ENCODE measurements at regions not wholly inside any gene's neighbourhood (a gene's known extent, or its start where the extent isn't known, plus 50 kb on each side); places are given as distances from the start of the nearest gene placed in this dataset.

DNA sequence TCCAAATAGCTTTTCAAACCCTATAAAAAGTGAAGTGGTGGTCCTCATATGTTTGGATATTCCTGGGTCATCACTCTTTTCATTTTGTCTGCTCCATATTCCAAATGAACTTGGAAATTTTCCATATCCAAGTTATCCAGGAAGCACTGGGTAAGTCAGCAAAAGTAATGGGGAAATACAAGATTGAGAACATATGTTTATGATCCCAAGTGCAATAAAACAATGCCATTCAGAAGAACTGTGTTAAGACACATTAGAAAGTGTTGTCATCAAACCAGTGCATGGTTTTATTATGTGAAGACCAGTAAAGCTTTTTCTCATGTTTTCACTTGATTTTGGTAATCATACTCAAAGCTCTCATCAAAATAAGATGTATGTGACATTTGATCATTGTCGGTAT is 363.4 kb downstream of the RPRM start:
- no peak overlapping the region for H2AFZ ChIP-seq (ENCODE audit: insufficient read depth, low read depth, low read length, poor library complexity, severe bottlenecking)
- no peaks in the 10 kb centered on the region for H3K27me3 ChIP-seq (replicated peaks in 1 of 4; ENCODE audit: control extremely low read depth in 1 of 4, control insufficient read depth in 3 of 4, insufficient read depth in 4 of 4, low read length in 3 of 4)
- Mint-ChIP-seq H3K9me3 (ENCODE audit: insufficient read depth) (peaks cover 2% of the 10 kb centered on the region), H3K27me3 (no peaks in the 10 kb centered on the region), H3K27ac (no peak overlapping the region), H3K4me1 (no peaks in the 10 kb centered on the region), H3K4me3 (no peak overlapping the region)
- ChIA-PET CTCF (no interaction called here), POLR2A (no interaction called here)
- no peak for ATAC-seq (ENCODE audit: low read depth)
- H3K9me3 ChIP-seq (ENCODE audit: control extremely low read depth in 1 of 3, control insufficient read depth in 2 of 3, insufficient read depth in 1 of 3, low read length in 2 of 3): no peaks in the 10 kb centered on the region
- no peaks in the 10 kb centered on the region for H3K36me3 ChIP-seq (replicated peaks in 1 of 2; ENCODE audit: control extremely low read depth in 1 of 2, control insufficient read depth in 1 of 2, extremely low read depth in 1 of 2, insufficient read depth in 2 of 2, low read length in 1 of 2)
- no peak overlapping the region for H3K4me2 ChIP-seq (replicated peaks; ENCODE audit: low read depth, low read length, poor library complexity, severe bottlenecking)
- no peak overlapping the region for H3K4me3 ChIP-seq (ENCODE audit: control extremely low read depth in 1 of 5, extremely low read depth in 1 of 5, insufficient read depth in 1 of 5, low read depth in 2 of 5, low read length in 4 of 5)
- no peaks in the 10 kb centered on the region for H4K20me1 ChIP-seq (ENCODE audit: control insufficient read depth, insufficient read depth, low read length, poor library complexity, severe bottlenecking)
- WGBS (ENCODE audit: insufficient coverage): no CpG with 5 or more reads among the region's 1 CpG
- TF ChIP-seq EZH2 (IDR thresholded peaks at IDR 0.05; ENCODE audit: borderline replicate concordance, insufficient read depth, low read depth, low read length, poor library complexity, severe bottlenecking): no peak
- TF ChIP-seq, protein P1, sequence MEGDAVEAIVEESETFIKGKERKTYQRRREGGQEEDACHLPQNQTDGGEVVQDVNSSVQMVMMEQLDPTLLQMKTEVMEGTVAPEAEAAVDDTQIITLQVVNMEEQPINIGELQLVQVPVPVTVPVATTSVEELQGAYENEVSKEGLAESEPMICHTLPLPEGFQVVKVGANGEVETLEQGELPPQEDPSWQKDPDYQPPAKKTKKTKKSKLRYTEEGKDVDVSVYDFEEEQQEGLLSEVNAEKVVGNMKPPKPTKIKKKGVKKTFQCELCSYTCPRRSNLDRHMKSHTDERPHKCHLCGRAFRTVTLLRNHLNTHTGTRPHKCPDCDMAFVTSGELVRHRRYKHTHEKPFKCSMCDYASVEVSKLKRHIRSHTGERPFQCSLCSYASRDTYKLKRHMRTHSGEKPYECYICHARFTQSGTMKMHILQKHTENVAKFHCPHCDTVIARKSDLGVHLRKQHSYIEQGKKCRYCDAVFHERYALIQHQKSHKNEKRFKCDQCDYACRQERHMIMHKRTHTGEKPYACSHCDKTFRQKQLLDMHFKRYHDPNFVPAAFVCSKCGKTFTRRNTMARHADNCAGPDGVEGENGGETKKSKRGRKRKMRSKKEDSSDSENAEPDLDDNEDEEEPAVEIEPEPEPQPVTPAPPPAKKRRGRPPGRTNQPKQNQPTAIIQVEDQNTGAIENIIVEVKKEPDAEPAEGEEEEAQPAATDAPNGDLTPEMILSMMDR (IDR thresholded peaks at IDR 0.05): no peak
- DNase-seq: no peak
- no peak overlapping the region for H3K9ac ChIP-seq (ENCODE audit: low read length)
- intact Hi-C loops (cut with micrococcal nuclease): no loop called here
- H3K4me1 ChIP-seq (ENCODE audit: control insufficient read depth in 2 of 2, insufficient read depth in 2 of 2, low read length in 2 of 2): no peaks in the 10 kb centered on the region
- H3K27ac ChIP-seq (ENCODE audit: low read length in 2 of 2): no peak overlapping the region
- H3K79me2 ChIP-seq (ENCODE audit: control insufficient read depth, insufficient read depth, low read length): no peaks in the 10 kb centered on the region

DNA sequence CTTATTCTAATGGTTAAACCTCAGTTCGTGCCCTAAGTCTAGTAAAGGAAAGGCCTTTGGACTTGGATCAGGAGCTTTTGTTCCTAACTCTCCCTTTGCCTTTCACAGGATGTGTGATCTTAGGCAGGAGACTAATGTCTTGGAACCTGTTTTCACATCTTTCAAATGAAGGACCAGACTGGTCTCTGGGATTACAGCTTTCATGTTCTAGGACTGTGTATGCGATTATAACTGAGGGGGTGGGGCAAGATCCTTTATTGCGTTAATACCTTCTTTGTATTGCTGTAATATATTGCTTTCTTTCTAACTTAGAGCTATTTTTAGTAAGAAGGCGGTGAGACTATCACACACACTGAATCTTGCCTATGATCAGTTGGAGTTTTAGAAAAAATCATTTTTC is 368.1 kb downstream of the RPRM start:
- Mint-ChIP-seq H3K27me3 (no peaks in the 10 kb centered on the region), H3K9me3 (ENCODE audit: insufficient read depth) (no peaks in the 10 kb centered on the region), H3K4me1 (no peaks in the 10 kb centered on the region), H3K4me3 (no peak overlapping the region), H3K27ac (no peak overlapping the region)
- intact Hi-C loops (cut with micrococcal nuclease): no loop called here
- Histone ChIP-seq H3K79me2 (ENCODE audit: control insufficient read depth, insufficient read depth, low read length) (no peaks in the 10 kb centered on the region), H3K27ac (ENCODE audit: low read length in 2 of 2) (no peak overlapping the region), H3K9me3 (ENCODE audit: control extremely low read depth in 1 of 3, control insufficient read depth in 2 of 3, insufficient read depth in 1 of 3, low read length in 2 of 3) (no peaks in the 10 kb centered on the region), H3K9ac (ENCODE audit: low read length) (no peak overlapping the region), H3K27me3 (replicated peaks in 1 of 4; ENCODE audit: control extremely low read depth in 1 of 4, control insufficient read depth in 3 of 4, insufficient read depth in 4 of 4, low read length in 3 of 4) (no peaks in the 10 kb centered on the region), H3K4me1 (ENCODE audit: control insufficient read depth in 2 of 2, insufficient read depth in 2 of 2, low read length in 2 of 2) (no peaks in the 10 kb centered on the region), H3K36me3 (replicated peaks in 1 of 2; ENCODE audit: control extremely low read depth in 1 of 2, control insufficient read depth in 1 of 2, extremely low read depth in 1 of 2, insufficient read depth in 2 of 2, low read length in 1 of 2) (no peaks in the 10 kb centered on the region), H2AFZ (ENCODE audit: insufficient read depth, low read depth, low read length, poor library complexity, severe bottlenecking) (no peak overlapping the region), H3K4me3 (ENCODE audit: control extremely low read depth in 1 of 5, extremely low read depth in 1 of 5, insufficient read depth in 1 of 5, low read depth in 2 of 5, low read length in 4 of 5) (no peak overlapping the region), H4K20me1 (ENCODE audit: control insufficient read depth, insufficient read depth, low read length, poor library complexity, severe bottlenecking) (no peaks in the 10 kb centered on the region), H3K4me2 (replicated peaks; ENCODE audit: low read depth, low read length, poor library complexity, severe bottlenecking) (no peak overlapping the region)
- no CpG with 5 or more reads among the region's 4 CpGs for WGBS (ENCODE audit: insufficient coverage)
- ChIA-PET POLR2A (no interaction called here), CTCF (no interaction called here)
- no peak for ATAC-seq (ENCODE audit: low read depth)
- DNase-seq: no peak
- TF ChIP-seq EZH2 (IDR thresholded peaks at IDR 0.05; ENCODE audit: borderline replicate concordance, insufficient read depth, low read depth, low read length, poor library complexity, severe bottlenecking): no peak
- TF ChIP-seq, protein P1 (IDR thresholded peaks at IDR 0.05): no peak
